ENCODE measurements at regions not wholly inside any gene's neighbourhood (a gene's known extent, or its start where the extent isn't known, plus 50 kb on each side); places are given as distances from the start of the nearest gene placed in this dataset.
"Not testable (repeated sequence)": the region's sequence is repeated elsewhere in the genome, so short reads cannot be mapped to it uniquely, and the experiment has no call there.

DNA sequence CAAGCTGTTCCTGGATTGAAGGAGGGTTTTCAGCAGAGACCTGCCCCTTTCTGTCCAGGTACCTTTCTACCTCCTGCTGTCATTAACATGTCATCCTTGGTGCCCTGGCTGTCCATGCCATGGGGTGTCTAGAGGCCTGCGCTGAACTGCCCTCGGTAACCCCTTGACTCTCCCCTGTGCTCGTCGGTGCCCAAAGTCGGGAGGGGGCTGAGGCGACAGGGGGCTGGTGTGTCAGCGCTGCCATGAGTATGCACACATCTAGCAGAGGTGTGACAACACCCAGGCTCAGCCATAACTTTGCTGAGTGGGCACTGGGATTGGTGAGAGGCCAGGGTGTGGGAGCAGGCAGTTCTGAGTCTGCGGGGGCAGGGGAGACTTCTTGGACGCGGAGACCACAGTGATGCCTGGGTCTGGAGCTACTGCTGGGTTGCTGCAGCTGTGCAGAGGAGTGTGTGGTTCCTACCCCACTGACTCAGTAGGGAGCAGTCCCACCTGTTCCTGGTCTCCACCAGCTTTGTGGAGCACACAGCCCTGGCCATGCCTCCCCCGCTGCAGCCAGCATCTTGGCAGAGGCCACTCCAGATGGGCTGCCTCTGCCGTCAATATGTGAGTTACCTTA is 376.2 kb upstream of the SEMA3C start:
- WGBS, 5 donors = 95 to 97% (median 96%) methylated on average over 11 to 12 of the region's 12 CpGs
- no peak overlapping the region for H3K4me3 ChIP-seq
- peaks cover 0 to 16% (median 10%) of the 10 kb centered on the region in 4 donors for H3K4me1 ChIP-seq
- H3K36me3 ChIP-seq = no peaks in the 10 kb centered on the region
- TF ChIP-seq EP300 (IDR thresholded peaks at IDR 0.05) (no peak), POLR2A (IDR thresholded peaks at IDR 0.05) (no peak), POLR2AphosphoS5 (IDR thresholded peaks at IDR 0.05) (no peak)
- TF ChIP-seq, protein P1, sequence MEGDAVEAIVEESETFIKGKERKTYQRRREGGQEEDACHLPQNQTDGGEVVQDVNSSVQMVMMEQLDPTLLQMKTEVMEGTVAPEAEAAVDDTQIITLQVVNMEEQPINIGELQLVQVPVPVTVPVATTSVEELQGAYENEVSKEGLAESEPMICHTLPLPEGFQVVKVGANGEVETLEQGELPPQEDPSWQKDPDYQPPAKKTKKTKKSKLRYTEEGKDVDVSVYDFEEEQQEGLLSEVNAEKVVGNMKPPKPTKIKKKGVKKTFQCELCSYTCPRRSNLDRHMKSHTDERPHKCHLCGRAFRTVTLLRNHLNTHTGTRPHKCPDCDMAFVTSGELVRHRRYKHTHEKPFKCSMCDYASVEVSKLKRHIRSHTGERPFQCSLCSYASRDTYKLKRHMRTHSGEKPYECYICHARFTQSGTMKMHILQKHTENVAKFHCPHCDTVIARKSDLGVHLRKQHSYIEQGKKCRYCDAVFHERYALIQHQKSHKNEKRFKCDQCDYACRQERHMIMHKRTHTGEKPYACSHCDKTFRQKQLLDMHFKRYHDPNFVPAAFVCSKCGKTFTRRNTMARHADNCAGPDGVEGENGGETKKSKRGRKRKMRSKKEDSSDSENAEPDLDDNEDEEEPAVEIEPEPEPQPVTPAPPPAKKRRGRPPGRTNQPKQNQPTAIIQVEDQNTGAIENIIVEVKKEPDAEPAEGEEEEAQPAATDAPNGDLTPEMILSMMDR (IDR thresholded peaks at IDR 0.05) = no peak
- no peaks in the 10 kb centered on the region for H3K9me3 ChIP-seq
- intact Hi-C loops (cut with DNase I; ENCODE audit: low total_unique reads) = no loop called here
- no peak overlapping the region for H3K27ac ChIP-seq
- DNase-seq = no peak
- no peaks in the 10 kb centered on the region for H3K27me3 ChIP-seq

DNA sequence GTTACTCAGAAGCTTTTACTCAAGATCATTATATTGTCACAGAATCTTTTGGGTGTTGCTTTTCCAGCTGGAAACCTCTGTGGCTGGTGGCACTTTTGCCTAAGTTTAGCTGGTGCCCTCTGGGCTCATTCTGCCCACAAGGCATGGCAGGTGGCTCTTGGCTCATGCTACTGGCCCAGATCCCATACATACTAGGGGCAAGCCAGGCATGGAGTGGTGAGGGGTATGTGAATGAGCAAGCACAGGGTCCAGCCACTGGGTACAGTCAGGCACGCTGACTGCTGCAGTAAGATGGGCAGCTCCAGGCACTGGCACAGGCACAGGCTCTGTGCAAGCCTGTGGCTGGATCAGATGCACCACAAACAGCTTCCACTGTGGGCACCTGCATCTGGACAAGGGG is 375.0 kb upstream of the SEMA3C start:
- TF ChIP-seq EP300 (IDR thresholded peaks at IDR 0.05) (no peak), POLR2AphosphoS5 (IDR thresholded peaks at IDR 0.05) (no peak), POLR2A (IDR thresholded peaks at IDR 0.05) (no peak)
- TF ChIP-seq, protein P1 (IDR thresholded peaks at IDR 0.05) = no peak

DNA sequence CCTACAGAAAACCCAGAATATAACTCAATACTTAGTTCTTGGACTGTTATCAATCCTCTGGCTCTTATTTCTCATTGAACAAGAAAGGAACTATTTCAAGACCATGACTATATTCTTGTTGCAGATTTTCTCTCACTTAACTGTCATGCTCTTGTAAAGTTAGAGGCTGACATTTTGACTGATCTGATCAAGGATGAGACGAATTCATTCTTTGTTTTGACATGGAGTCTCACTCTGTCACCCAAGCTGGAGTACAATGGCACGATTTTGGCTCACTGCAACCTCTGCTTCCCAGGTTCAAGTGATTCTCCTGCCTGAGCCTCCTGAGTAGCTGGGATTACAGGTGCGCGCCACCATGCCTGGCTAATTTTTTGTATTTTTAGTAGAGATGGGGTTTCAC is 367.9 kb upstream of the SEMA3C start:
- H3K4me3 ChIP-seq; H3K27ac ChIP-seq; DNase-seq; H3K9me3 ChIP-seq; H3K27me3 ChIP-seq; H3K36me3 ChIP-seq; H3K4me1 ChIP-seq; intact Hi-C loops (cut with DNase I; ENCODE audit: low total_unique reads): not testable (repeated sequence)
- 88 to 97% (median 95%) methylated on average over 4 of the region's 4 CpGs for WGBS, 5 donors

More for the DNA sequence above, 375.0 kb upstream of the SEMA3C start:
- no peak for DNase-seq
- no peaks in the 10 kb centered on the region for H3K36me3 ChIP-seq
- no peak overlapping the region for H3K27ac ChIP-seq
- H3K27me3 ChIP-seq = no peaks in the 10 kb centered on the region
- WGBS, 5 donors = 78 to 100% (median 95%) methylated on average over 1 of the region's 1 CpG; no CpG with 5 or more reads in 1 of the 5 donors
- H3K4me1 ChIP-seq = peaks cover 0 to 4% (median under 1%) of the 10 kb centered on the region in 4 donors
- intact Hi-C loops (cut with DNase I; ENCODE audit: low total_unique reads) = no loop called here
- no peaks in the 10 kb centered on the region for H3K9me3 ChIP-seq
- H3K4me3 ChIP-seq = no peak overlapping the region

DNA sequence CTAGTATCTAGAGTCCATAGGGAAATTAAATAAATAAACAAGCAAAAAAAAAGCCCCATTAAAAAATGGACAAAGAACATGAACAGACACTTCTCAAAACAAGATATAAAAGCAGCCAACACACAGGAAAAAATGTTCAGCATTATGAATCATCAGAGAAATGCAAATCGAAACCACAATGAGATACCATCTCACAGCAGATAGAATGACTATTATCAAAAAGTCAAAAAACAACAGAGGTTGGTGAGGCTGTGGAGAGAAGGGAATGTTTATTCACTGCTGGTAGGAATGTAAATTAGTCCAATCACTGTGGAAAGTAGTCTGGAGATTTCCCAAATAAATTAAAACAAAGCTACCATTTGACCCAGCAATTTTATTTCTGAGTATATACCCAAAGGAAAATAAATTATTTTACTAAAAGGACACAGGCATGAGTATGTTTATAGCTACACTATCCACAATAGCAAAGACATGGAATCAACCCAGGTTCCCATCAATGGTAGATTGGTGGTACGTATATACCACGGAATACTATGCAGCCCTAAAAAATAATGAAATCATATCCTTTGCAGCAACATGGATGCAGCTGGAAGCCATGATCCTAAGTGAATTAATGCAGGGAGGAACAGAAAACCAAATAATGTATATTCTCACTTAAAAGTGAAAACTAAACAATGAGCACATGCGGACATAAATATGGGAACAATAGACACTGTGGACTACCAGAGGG is 366.5 kb upstream of the SEMA3C start:
- intact Hi-C loops (cut with DNase I; ENCODE audit: low total_unique reads) = no loop called here
- no peak overlapping the region for H3K4me3 ChIP-seq
- no peaks in the 10 kb centered on the region for H3K4me1 ChIP-seq
- H3K36me3 ChIP-seq = no peaks in the 10 kb centered on the region
- H3K9me3 ChIP-seq = peaks cover 0 to 4% (median 0%) of the 10 kb centered on the region in 4 donors
- WGBS, 5 donors = 86 to 94% (median 88%) methylated on average over 4 of the region's 4 CpGs
- DNase-seq = no peak
- no peaks in the 10 kb centered on the region for H3K27me3 ChIP-seq
- TF ChIP-seq POLR2A (IDR thresholded peaks at IDR 0.05) (no peak), EP300 (IDR thresholded peaks at IDR 0.05) (no peak), POLR2AphosphoS5 (IDR thresholded peaks at IDR 0.05) (no peak)
- TF ChIP-seq, protein P1 (IDR thresholded peaks at IDR 0.05) = no peak
- H3K27ac ChIP-seq = no peak overlapping the region

DNA sequence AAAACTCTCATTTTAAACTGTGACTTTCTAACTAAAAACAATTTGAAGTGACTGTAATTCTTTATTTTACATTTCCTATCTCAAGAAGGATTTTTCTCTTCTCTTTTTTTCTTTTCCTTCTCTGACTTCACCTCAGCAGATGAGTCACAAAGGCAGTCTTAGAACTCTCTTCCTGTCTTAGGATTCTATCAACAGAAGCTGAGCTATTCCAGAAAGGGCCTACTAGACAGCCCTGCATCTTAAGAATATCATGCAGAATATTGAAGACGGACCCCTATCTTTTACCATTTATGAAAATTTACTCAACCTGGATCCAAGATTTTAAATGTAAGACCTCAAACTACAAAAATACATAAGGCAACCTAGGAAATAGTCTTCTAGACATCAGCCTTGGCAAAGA is 365.7 kb upstream of the SEMA3C start:
- no peaks in the 10 kb centered on the region for H3K27me3 ChIP-seq
- WGBS, 5 donors = 83 to 96% (median 93%) methylated on average over 1 of the region's 1 CpG
- H3K36me3 ChIP-seq = no peaks in the 10 kb centered on the region
- H3K4me1 ChIP-seq = no peaks in the 10 kb centered on the region
- H3K4me3 ChIP-seq = no peak overlapping the region
- H3K9me3 ChIP-seq = peaks cover 0 to 4% (median 0%) of the 10 kb centered on the region in 4 donors
- H3K27ac ChIP-seq = no peak overlapping the region
- intact Hi-C loops (cut with DNase I; ENCODE audit: low total_unique reads) = no loop called here
- no peak for TF ChIP-seq POLR2A (IDR thresholded peaks at IDR 0.05)
- TF ChIP-seq, protein P1 (IDR thresholded peaks at IDR 0.05) = no peak
- TF ChIP-seq EP300 (IDR thresholded peaks at IDR 0.05) = no peak
- no peak for DNase-seq
